COLO829 (cell line): ENCODE measurements at regions not wholly inside any gene's neighbourhood (a gene's known extent, or its start where the extent isn't known, plus 50 kb on each side); places are given as distances from the start of the nearest gene placed in this dataset.

Experiments
- DNase-seq: peaks from one replicate; pipeline ENCODE4 v3.0.0; 2012; ENCODE audit warnings: low spot score

DNA sequence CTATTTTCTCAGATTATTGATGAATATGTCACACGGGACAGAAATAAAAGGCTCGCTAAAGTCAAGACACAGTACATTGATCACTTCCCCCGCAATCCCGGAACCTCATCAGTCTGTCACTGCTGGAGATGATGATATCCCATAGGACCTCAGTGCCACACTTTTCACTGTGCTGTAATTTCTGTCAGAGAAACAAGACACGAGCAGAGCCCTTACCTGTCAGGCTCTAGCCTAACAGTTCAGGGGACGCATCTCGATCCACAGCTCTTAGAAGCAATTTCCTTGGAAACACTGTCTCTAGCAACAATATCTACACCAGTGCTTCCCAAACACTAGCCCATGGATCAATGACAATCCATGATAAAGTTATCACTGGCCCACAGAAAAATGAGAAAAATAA is 140.0 kb downstream of the GRIN2B start:
- DNase-seq: no peak

DNA sequence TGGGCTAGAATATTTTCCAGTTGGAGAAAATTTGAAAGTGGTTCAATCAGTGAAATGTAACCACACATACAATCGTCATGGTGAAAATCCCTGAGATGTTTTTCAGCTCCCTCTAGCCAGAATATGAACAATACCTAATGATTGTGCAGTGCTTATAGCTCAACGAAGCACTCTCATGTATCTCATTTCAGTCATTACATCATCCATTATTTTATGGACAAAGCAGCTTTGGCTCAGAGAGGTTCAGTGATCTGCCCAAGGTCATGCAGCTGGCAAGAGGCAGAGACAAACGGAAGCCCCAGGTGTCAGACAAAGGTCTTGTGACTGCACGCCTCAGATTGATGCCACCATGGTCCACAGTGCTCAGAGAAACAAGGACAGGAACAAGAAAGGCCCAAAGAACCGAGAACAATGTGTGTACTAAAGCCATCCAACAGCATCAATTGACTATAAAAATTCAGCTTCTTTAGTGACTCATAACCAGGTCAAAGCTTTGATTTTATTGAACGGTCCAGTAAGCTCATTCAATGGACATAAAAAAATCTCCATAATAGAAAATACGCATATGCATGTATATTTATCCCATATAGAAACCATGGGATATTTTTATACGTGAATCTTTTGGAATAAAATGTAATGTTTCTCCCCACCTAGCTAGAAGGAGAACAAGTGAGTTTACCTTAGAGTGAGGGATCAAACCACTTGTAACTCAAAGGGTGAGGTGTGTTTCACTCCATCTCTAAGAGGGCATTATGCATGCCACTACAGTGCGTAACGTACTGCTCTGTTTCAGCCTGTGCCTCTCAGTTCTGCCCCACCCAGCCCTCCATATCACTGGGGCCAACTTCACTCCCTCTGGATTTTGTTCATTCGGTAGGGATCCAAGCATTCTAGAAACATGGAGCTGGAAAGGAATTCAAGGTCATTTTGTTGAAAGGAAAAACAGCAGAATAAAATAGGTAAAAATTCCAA is 141.8 kb downstream of the GRIN2B start:
- no peak for DNase-seq

DNA sequence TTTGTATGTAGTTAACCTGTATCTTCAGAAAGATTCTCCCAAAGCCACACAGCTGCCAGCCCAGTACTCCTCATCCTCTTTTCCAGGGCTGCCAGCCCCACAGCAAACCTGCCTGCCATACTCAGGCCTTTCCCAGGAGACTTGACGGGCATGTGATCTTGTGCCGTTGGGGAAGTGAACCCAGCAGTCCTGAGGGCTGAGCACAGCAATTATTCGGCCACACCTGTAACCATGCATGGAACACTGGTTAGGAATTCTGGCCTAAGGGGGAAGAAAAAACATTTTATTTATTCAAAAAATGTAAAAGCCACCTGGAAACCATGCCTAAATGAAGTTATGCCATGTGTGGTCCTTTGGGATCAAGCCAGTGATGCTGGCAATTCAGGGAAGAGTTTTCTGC is 145.3 kb downstream of the GRIN2B start:
- DNase-seq: no peak

DNA sequence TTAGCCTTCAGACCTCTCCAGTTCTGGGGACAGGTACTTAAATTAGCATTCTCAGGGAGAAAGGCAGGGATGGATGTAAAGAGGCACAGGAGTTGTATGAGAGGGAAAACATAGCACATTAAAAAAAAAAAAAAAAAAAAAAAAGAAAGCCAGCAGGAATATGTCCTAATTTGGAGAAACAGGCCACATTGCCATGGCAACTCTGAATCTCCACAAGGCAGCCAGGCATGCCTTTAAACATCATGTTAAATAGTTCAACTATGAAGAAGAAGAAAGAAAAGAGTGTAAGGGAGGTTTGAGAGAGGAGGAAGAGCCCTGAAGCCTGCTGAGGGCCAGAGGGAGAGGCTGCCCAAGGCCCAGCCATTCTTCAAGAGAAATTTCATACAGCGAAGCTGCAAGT is 145.8 kb downstream of the GRIN2B start:
- no peak for DNase-seq

DNA sequence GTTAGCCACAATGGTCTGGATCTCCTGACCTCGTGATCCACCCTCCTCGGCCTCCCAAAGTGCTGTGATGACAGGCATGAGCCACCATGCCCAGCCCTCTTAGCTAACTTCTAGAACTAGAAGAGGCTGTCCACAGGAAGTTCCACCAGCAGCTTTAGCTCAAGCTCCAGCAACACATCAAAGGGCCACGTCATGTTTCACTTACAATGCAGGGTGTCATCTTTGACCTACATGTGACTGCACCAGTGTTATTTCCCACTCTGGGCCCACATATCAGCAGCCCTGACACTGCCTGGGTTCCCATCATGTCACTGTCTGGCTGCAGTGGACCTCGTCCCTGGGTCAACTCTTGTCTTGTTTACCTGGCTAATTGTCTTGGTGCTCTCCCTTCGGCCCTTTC is 147.2 kb downstream of the GRIN2B start:
- no peak for DNase-seq

DNA sequence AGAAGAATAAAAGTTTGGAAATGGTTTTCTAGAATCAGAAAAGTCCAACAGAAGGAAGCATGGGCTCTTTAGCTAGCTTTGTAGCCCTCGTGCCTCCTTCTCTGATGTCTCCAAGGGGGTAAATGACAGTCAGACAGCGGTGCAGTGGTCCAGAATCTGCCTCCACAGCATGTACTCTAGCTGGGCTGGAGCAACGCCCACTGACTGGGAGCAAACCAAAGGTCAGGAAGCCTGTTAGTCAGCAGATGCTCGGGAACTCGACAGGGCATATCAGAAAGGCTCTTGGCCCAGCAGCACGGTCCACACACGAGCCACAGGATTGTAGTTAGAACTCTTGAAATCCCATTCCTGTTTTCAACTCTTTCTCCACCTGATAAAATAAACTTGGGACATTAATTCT is 164.3 kb downstream of the GRIN2B start:
- no peak for DNase-seq

DNA sequence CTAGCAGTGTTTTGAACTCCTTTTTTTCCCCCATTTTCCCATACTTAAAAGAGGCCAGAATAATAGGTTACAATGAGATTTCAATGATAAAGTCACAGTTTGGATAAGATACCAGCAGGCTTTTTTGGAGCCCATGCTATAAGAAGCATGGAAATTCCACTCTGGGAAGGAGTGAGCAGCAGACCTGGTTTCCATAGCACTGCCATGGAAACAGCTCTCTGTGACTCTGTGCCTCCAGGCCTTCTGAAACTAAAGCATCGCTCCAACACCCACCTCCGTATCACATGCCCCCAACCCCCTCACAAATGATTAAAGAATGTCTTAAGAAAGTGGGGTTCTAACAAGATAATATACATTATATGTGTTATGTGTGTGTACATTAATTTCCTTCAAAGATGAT is 165.0 kb downstream of the GRIN2B start:
- no peak for DNase-seq

DNA sequence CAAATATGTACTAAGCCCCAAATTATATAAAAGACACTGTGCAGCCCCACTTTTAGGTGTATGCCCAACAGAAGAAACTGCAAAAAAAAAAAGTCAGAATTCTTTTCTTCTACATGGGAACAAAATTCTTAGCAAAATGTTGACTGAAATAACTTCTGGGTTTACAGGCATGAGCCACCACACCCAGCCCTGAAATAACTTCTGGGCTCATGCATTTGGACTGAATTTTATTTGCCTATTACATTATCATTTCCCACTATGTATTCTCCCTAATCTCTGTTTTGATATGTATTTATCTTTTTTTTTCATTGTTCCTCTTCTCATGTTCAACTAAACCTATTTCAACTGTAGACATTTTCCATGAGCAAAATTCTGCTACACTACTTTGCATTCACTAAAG is 169.2 kb downstream of the GRIN2B start:
- no peak for DNase-seq

DNA sequence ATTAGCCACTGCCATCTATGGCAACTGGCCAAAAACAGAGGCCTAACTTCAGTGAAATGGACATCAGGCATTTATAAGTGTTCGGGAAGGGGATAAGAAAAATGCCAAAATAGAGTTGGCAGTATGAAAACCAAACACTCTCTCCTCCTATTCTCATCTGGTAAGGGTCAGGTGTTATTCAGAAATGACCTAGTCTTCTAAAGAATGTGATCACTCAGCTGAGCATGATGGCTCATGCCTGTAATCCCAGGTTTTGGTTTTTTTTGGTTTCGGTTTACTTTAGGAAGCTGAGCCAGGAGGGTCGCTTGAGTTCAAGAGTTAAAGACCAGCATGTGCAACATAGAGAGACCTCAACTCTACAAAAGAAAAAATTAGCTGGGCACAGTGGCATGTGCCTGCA is 170.3 kb downstream of the GRIN2B start:
- no peak for DNase-seq

DNA sequence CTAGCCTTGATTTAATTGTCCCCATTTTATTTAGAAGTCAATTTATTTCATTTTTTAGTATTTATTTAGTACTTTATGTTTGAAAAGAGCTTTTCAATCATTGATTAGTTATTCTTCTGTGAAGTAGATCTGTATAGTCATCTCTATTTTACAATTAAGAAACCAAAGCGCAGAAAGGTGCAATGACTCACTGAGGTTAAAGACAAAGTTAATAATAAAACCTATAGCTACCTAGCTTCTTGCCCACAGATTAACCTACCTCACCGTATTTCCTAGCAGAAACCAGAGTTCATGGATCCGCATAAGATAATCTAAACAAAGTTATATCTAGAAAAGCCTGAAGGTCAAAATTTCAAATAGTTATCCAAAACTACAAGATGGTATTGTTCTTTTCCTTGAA is 176.4 kb downstream of the GRIN2B start:
- no peak for DNase-seq

DNA sequence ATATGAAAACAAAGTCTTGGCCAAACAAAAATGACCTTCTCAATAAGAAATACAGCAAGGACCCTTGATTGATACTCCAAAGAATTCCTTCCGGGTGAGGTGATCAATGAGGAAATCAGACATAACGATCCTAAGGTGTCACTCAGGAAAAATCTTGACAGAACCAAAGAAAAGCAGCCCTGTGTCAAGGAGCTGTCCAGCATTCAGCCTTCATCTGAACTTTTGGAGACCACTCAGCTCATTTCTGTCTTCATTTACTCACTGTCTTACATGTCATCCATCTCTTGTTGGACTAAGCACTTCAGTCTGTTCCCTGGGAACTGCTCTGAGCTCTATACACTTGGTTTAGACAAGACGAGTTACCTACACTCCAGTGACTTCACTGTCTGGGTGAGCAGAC is 179.9 kb downstream of the GRIN2B start:
- DNase-seq: no peak

DNA sequence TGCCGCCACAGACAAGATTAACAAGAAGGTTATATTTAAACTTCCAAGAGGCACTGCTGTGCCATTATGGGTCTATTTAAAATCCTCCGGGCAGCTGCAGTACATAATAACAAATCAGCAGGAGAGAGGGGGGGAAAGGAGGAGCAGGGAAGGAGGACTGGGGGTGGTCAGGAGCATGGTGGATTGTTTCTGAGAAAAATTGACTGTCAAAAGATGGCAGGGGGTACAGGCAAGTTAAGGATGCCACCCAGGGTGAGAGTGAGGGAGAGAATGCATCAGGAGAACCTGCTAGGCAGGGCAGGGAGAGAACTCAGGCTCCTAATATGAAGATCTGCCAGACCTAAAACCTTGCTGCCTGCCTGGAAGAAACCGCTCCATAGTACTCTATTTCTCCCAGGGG is 181.8 kb downstream of the GRIN2B start:
- DNase-seq: no peak

DNA sequence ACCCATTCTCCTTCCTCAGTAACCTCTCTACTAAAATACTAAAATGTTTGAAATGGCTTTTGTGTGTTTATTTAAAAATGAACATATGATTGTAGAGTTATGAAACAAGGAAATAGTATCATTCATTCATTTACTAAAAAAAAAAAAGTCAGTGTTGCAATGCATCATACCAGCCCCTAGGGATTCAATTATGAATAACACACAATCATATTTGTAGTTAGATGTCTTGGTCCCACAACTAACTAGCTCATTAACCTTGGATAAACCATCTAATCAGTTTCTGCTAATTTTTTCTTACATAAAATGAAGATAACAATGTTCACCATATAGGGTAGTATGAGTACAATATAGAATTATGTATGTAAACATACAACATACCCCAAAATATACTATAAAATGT is 183.2 kb downstream of the GRIN2B start:
- no peak for DNase-seq

DNA sequence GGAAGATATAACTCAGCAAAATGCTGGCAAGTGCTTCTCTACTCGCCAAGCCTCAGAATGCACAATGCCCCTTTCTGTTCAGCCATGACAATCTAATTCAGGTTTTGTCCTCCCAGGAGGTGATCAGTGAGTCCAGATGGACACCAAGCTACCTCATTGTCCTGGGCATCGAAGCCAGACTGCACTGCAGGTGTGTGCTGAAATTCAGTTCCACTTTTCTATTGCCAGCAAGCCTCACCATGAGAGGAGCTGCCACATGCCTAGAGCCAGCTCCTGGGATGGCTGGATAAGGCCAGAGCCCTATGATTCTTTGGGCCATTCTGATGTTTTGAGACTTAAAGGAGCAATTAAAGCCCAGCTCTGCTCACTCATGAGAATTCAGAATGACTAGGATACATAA is 186.7 kb downstream of the GRIN2B start:
- DNase-seq: no peak

DNA sequence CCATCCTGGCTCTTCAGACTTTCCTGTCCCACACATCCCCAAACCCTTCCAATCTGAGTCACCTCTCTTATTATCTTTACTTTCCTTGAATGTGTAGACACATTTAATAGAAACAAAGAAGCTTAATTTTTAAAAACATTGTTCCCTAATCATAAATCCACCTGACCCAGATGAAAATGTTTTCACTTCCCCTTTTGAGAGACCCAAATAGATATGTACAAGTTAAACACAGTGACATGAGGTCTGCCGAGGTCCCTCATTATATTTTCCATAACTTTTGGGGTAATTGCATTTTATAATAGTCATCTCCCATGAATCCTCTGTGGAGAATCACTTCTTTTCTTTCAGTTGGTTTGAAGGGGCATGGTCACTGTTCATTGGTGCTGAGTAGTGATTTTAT is 191.1 kb downstream of the GRIN2B start:
- no peak for DNase-seq

DNA sequence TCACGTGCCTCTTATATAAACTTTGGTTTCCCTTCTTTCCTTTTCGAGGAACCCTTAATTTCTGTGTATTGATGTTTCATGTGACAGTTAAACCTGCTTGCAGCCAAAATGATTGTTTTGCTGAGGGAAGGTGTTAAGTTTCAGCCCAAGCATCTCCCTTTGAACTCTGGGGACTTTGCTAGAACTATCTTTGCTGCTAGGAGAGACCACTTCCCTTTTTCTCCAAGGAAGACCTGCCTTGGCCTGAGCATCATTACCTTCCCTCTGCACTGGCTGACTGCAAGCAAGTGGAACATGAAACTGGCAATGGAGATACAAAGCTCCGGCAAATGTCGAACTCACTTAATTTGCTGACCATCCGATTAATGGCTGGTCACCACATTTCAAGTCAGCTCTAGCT is 192.8 kb downstream of the GRIN2B start:
- no peak for DNase-seq

DNA sequence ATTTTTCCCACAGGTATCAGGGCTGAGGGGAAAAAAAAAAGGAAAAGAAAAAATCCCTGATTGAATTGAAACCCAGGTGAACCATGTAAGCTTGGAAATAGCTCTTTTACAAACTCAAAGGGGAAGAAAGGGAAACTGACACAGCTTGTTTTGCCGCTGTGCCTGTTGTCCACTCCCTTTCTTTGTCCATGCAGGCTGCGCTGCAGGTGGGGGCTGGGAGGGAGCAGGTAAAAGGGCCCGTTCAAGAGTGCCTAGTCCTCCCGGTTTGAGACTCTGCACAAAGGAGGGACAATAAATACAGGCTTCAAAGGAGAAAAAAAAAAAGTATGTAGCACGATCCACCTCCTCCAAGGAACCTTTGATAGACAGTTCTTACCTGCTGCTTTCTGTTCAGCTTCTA is 194.8 kb downstream of the GRIN2B start:
- DNase-seq: no peak

DNA sequence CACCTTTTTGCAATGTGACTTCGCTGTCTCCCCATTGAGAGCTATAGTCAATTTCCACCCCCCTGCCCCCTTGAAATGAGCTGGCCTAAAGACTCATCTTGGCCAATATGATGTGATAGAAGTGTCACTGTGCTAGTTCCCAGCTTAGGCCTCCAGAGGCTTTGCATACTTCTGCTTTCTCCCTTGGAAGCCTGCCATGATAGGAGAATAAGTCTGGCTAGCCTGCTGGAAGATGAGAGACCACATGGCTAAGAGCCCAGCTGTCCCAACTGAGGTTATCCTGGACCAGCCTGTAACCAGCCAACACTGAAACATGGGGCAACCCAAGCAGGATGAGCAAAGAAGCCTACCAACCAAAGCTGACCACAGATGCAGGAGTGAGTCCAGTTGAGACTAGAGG is 196.9 kb downstream of the GRIN2B start:
- no peak for DNase-seq

DNA sequence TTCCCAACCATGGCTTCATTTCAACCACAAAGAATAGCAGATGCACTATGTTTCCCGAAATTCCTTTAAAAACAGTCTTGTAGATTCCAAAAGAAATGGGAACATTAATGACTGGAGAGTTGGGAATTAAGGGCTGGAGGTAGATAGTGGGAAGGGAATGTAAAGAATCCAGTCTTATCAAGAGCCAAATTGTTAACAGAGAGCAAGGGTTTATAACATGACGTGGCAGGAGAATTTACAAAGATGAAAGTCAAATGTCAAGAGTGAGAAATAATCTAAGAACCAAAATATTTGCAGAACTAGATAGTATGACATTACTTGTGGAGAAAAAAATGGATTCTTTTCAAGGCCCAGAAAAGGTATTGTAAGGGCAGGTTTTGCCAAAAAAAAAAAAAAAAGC is 200.9 kb downstream of the GRIN2B start:
- peak; percentile 34 for DNase-seq

DNA sequence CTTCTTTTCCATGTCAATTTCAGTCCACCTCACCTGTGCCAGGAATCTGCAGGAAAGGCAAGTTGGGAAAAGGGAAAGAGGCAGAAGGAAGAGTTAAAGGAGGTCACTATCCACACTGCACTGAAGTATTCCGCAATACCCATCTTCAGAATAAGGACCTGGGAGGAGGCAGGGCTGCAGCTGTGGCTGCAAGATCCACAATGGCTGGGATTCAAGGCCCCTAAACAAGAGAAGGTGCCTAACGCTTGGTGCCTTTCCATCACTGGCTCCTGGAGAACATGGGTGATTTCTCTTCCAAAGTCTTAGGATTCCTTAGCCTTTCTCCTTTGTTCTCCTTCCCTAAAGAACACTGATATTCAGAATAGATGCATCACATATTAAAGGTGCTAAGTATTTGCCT is 204.0 kb downstream of the GRIN2B start:
- no peak for DNase-seq

DNA sequence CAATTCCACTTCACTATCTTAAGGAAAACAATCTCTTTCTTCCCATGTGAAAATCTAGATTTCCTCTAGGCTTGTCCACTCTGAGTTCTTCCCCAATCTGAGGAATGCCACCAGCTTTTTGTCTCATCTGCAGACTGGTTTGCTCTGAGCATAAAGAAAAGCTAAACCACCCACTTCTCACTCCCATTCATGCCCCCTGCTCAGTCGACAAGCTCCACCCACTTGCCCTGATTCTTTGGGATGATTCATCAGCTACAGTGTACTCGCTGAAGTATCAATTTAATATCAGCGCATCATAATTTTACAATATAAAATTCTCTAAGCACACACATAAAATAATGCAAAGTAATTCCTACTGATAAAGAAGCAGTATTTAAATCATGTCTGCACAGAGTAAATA is 209.1 kb downstream of the GRIN2B start:
- no peak for DNase-seq

DNA sequence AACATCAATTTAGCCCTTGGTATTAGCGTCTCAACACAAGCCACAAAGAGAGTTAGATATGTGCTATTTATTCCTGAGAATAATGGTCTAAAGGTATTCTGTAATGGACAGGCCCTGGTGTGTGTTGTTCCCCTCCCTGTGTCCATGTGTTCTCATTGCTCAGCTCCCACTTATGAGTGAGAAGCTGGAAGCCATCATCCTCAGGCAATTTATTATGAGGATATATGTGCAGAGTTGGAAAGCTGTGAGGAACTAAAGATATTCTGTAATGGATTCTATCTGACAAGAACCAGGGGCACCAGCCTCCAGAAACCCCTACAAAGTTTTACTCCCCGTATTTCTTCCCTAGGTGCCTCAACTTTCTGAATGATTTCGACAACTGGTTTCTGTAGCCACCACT is 210.8 kb downstream of the GRIN2B start:
- no peak for DNase-seq

DNA sequence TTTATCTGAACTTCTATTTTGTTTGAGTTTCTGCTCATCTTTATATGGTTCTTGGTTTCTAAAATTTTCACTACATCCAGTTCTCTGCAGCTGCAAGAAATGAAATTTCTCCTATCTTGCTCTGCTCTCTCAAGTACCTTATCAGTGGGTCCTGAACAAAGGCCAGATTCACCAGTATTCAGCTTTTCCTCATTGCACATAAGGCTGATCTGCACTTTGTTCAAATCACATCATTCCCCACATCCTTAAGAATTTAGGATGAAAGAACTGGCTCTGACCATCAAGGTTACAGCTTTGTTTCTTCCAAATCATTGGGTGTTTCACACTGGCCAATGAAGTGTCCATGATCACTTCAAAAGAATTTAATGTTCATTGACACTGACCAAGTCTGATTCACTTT is 211.4 kb downstream of the GRIN2B start:
- DNase-seq: no peak

DNA sequence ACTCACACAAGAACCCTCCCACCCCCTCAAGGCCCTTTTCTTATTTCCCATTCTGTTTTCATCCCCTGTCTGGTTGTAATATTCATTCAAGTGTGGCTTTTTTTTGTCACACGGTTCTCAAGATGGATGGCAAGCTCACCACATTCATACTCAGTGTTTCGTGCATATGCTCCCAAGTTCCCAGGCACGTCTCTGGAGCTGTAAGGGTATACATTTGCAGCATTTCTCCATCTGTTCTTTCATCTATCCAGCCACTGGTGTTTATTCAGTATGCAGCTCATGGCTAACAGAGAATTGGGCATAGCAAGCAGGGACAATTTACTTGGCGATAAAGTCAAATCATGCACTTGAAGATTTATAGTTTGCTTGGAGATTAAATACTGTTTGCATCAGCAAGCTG is 212.1 kb downstream of the GRIN2B start:
- no peak for DNase-seq
